ENCODE measurements at regions not wholly inside any gene's neighbourhood (a gene's known extent, or its start where the extent isn't known, plus 50 kb on each side); places are given as distances from the start of the nearest gene placed in this dataset.

DNA sequence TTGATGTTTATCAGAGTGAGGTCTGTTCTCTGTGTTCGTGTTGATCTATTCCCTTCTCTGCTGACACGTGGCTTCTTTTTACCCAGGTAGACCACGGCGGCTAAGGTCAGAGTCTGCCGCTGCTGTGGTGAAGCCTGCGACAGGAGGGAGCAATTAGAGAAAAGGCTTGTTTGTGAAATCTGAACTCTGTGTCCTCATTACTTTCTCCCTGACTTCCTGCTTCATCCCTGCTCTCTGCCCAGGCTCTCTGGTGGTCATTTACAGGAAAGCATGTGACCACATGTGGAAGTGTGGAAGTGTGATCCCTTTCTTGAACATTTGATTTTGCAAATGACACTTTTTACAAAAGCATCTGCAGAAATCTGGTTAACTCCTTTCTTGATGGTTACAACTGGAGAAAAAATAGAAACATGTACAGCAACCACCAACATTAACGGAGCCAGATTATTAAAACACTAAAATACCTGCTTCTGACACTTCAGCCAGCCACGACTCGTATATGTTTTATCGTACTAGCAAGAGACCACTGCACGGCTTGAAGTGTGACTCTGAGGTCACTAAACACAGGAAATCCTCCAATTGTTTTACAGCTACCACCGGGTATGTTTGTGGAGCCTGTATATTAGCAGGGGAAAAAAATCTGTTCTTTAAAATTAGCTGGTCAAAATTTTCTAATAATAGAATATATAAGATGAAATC, 388.6 kb upstream of the TMPO start:
- H3K4me1 Mint-ChIP-seq (ENCODE audit: low read depth), result no peaks in the 10 kb centered on the region
- H3K27me3 Mint-ChIP-seq (ENCODE audit: low read depth), result peaks cover 3% of the 10 kb centered on the region
- no peak overlapping the region for H3K27ac Mint-ChIP-seq
- CTCF ChIA-PET, result no interaction called here
- H3K4me3 Mint-ChIP-seq, result no peak overlapping the region
- DNase-seq, result no peak
- H3K9me3 Mint-ChIP-seq, result peaks cover 2% of the 10 kb centered on the region
- intact Hi-C loops (cut with micrococcal nuclease), result no loop called here
- no peaks in the 10 kb centered on the region for H3K36me3 Mint-ChIP-seq (ENCODE audit: low read depth)

DNA sequence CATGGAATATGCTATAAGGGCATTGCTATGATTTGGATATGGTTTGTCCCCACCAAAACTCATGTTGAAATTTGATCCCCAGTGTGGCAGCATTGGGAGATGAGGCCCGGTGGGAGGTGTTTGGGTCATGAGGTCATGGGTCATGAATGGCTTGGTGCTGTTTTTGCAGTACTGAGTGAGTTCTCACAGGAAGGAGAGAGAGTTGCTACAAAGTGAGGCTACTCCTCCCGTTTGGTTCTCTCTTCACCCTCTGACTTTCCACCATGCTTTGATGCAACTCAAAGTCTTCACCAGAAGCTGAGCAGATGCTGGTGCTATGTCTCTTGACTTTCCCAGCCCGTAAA, 388.1 kb upstream of the TMPO start:
- no peak for DNase-seq
- intact Hi-C loops (cut with micrococcal nuclease), result no loop called here
- Mint-ChIP-seq H3K4me1 (ENCODE audit: low read depth) (no peaks in the 10 kb centered on the region), H3K36me3 (ENCODE audit: low read depth) (no peaks in the 10 kb centered on the region), H3K27me3 (ENCODE audit: low read depth) (peaks cover 3% of the 10 kb centered on the region), H3K9me3 (peaks cover 2% of the 10 kb centered on the region), H3K27ac (no peak overlapping the region), H3K4me3 (no peak overlapping the region)
- CTCF ChIA-PET, result no interaction called here

DNA sequence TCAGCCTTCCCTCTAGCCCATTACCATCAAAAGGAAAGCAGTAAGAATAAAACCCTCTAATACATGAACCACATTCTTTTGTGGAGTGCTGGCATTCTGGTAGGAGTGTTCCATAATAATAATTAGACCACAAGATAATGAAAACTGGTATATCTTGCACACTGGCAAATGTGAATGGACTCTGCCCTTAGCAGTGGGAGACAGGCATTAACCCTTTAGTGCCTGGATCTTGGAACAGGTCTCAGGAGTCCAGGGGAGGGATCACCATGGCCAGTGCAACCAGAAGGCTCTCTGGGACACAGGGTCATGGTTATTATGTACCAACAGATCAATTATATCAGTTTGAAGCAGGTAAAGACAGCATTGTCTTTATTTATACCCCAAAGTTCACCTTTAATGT, 387.5 kb upstream of the TMPO start:
- CTCF ChIA-PET, result no interaction called here
- H3K4me1 Mint-ChIP-seq (ENCODE audit: low read depth), result no peaks in the 10 kb centered on the region
- no peak overlapping the region for H3K4me3 Mint-ChIP-seq
- H3K36me3 Mint-ChIP-seq (ENCODE audit: low read depth), result no peaks in the 10 kb centered on the region
- DNase-seq, result no peak
- H3K27me3 Mint-ChIP-seq (ENCODE audit: low read depth), result peaks cover 3% of the 10 kb centered on the region
- peaks cover 2% of the 10 kb centered on the region for H3K9me3 Mint-ChIP-seq
- intact Hi-C loops (cut with micrococcal nuclease), result no loop called here
- no peak overlapping the region for H3K27ac Mint-ChIP-seq

DNA sequence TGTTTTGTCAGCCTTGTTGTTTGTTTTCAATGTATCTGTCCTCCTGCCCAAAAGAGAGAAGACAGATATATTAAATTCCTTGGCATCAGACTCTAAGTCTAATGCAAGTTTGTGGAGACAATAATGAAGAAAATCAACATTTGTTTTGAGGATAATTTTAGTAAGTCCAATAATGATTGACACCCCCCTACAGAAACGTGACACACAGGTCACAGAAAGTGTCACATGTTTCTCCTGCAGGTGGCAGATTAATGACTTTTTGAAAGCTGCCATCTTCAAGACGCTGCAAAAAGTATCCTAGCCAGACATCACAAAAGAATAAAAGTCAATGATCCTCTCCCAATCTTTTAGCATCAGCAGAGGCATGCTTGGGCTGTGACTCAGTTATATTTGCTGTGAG, 378.8 kb upstream of the TMPO start:
- CTCF ChIA-PET, result no interaction called here
- Mint-ChIP-seq H3K4me3 (no peak overlapping the region), H3K9me3 (no peaks in the 10 kb centered on the region), H3K27me3 (ENCODE audit: low read depth) (no peaks in the 10 kb centered on the region), H3K4me1 (ENCODE audit: low read depth) (no peaks in the 10 kb centered on the region), H3K27ac (no peak overlapping the region), H3K36me3 (ENCODE audit: low read depth) (no peaks in the 10 kb centered on the region)
- no peak for DNase-seq
- intact Hi-C loops (cut with micrococcal nuclease), result no loop called here

DNA sequence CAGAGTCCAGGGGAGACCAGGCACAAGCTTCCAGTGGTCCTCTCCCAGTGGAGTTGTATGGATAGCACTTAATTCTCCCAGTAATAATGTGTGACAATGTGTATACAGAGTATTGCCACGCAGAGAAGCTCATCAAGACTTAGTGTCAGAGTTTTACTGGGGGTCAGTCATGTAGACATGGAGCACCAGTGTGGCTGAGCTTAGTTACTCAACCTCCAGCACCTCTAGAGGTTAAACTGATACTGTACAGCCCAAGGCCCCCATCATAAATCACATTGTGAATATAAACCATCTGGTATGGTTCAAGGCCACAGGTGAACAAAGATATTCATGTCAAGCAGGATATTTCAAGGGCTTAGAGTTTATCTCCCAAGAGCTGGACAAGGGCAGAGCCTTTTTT, 378.1 kb upstream of the TMPO start:
- CTCF ChIA-PET, result interaction anchor here (1.0 kb wide), 1 partner anchor 603 kb away, joined by 3 read pairs; no protein-coding TSS in a partner anchor
- no peaks in the 10 kb centered on the region for H3K9me3 Mint-ChIP-seq

DNA sequence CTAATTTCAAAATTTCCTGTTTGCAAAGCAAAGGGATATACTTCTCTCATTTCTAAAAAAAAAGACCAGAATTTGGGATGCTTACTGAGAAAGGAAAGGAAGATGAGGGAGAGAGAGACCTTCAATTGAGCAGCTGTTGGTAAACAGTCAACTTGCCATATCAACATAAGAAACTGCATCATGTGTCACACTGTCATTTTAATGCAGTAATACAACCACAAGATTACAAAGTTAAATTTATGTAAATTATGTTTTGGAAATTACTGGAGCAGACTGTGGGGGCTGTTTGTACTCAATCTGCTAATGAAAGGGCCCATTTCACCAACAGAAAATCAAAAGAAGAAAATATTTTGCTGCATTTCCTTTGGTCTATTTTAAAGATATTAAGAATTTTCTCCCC, 370.4 kb upstream of the TMPO start:
- CTCF ChIA-PET, result no interaction called here

More for the DNA sequence above, 378.1 kb upstream of the TMPO start:
- H3K27ac Mint-ChIP-seq, result no peak overlapping the region
- no peak for DNase-seq
- no peaks in the 10 kb centered on the region for H3K4me1 Mint-ChIP-seq (ENCODE audit: low read depth)
- H3K27me3 Mint-ChIP-seq (ENCODE audit: low read depth), result no peaks in the 10 kb centered on the region
- H3K36me3 Mint-ChIP-seq (ENCODE audit: low read depth), result no peaks in the 10 kb centered on the region
- H3K4me3 Mint-ChIP-seq, result no peak overlapping the region
- intact Hi-C loops (cut with micrococcal nuclease), result no loop called here

DNA sequence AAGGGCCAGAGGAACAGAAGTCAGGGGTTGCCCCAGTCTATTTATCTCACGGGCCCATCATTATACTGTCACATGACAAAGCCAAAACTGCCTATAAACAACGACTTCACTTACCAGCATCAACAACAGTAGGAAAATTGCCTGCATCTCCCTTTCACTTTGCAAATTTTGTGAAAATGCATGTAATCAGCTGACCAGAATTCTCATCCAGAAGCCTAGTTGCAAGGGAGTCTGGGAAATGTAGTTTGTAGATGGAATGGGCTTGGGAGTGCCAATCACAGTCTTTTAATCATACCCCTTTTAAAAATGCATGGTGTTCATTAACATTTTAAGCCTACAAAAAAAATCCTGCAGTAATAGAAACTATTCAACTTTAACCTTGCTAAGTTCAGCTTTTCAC, 369.3 kb upstream of the TMPO start:
- Mint-ChIP-seq H3K36me3 (ENCODE audit: low read depth) (no peaks in the 10 kb centered on the region), H3K27me3 (ENCODE audit: low read depth) (peaks cover 3% of the 10 kb centered on the region), H3K27ac (no peak overlapping the region), H3K4me1 (ENCODE audit: low read depth) (no peaks in the 10 kb centered on the region), H3K9me3 (no peaks in the 10 kb centered on the region), H3K4me3 (no peak overlapping the region)
- CTCF ChIA-PET, result no interaction called here
- no peak for DNase-seq
- intact Hi-C loops (cut with micrococcal nuclease), result no loop called here

More for the DNA sequence above, 370.4 kb upstream of the TMPO start:
- Mint-ChIP-seq H3K27me3 (ENCODE audit: low read depth) (peaks cover 3% of the 10 kb centered on the region), H3K36me3 (ENCODE audit: low read depth) (no peaks in the 10 kb centered on the region), H3K9me3 (no peaks in the 10 kb centered on the region), H3K4me3 (no peak overlapping the region), H3K4me1 (ENCODE audit: low read depth) (no peaks in the 10 kb centered on the region), H3K27ac (no peak overlapping the region)
- DNase-seq, result no peak
- intact Hi-C loops (cut with micrococcal nuclease), result no loop called here

DNA sequence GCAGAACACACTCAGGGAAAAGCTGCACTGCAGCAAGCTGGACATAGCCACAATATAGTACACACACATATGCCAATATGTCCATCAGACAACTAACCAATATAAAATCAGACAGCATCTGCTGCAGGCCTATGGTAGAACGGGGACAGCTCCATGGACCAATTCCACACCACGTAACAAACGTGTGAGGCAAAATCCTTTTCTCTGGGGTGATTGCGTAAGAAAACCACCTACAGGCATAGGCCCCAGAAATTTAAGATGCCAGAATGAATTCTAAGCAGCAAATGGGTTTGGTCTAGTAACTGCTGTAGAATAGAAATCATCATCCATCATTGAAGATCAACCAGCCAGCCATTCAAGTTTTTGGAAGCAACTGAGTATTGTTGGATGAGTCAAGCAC, 368.9 kb upstream of the TMPO start:
- no peaks in the 10 kb centered on the region for H3K4me1 Mint-ChIP-seq (ENCODE audit: low read depth)
- H3K27ac Mint-ChIP-seq, result no peak overlapping the region
- peaks cover 3% of the 10 kb centered on the region for H3K27me3 Mint-ChIP-seq (ENCODE audit: low read depth)
- intact Hi-C loops (cut with micrococcal nuclease), result no loop called here
- CTCF ChIA-PET, result no interaction called here
- no peaks in the 10 kb centered on the region for H3K9me3 Mint-ChIP-seq
- no peak overlapping the region for H3K4me3 Mint-ChIP-seq
- no peak for DNase-seq
- H3K36me3 Mint-ChIP-seq (ENCODE audit: low read depth), result no peaks in the 10 kb centered on the region

DNA sequence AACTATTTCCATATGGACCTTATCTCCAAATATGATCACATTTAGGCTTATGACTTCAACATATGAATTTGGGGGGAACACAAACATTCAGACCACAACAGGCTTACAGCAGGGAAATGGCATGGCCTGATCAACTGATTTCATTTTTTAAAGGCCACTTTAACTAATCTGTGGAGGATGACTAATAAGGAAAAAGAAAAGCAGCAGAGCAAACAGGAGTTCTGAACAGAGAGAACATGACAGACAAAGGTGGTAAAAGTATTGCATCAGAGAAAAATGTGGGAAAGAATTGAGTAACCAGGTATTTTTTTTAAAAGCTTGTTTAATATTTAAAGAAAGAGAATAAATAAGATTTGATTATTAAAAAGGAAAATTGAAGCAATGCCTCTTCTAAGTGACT, 366.1 kb upstream of the TMPO start:
- DNase-seq, result no peak
- peaks cover 4% of the 10 kb centered on the region for H3K27me3 Mint-ChIP-seq (ENCODE audit: low read depth)
- no peak overlapping the region for H3K27ac Mint-ChIP-seq
- intact Hi-C loops (cut with micrococcal nuclease), result no loop called here
- H3K4me1 Mint-ChIP-seq (ENCODE audit: low read depth), result no peaks in the 10 kb centered on the region
- no peaks in the 10 kb centered on the region for H3K9me3 Mint-ChIP-seq
- CTCF ChIA-PET, result no interaction called here
- H3K36me3 Mint-ChIP-seq (ENCODE audit: low read depth), result no peaks in the 10 kb centered on the region
- no peak overlapping the region for H3K4me3 Mint-ChIP-seq

DNA sequence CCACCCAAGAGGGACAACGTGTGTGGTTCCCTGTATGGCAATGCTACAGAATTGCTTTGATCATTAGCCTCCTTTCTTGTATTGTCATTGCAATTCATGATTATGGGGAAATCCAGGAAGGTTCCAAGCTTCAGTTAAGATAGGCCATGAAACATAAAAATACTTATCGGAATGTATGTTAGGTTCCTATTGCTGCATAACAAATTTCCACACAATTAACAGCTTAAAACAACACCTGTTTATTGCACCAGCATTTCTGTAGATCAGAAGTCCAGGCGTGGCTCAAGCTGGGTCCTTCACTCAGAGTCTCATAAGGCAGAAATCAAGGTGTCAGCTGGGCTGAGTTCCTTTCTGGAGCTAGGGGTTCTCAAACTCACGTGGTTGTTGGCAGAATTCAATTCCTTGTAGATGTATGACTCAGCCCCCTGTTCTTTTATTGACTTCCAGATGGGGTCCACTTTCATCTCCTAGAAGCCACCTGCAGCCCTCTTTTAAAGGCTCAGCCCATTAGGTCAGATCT, 365.6 kb upstream of the TMPO start:
- peaks cover 4% of the 10 kb centered on the region for H3K27me3 Mint-ChIP-seq (ENCODE audit: low read depth)
- no peak overlapping the region for H3K4me3 Mint-ChIP-seq
- H3K4me1 Mint-ChIP-seq (ENCODE audit: low read depth), result no peaks in the 10 kb centered on the region
- H3K9me3 Mint-ChIP-seq, result no peaks in the 10 kb centered on the region
- CTCF ChIA-PET, result no interaction called here
- H3K36me3 Mint-ChIP-seq (ENCODE audit: low read depth), result no peaks in the 10 kb centered on the region
- intact Hi-C loops (cut with micrococcal nuclease), result no loop called here
- H3K27ac Mint-ChIP-seq, result no peak overlapping the region
- DNase-seq, result no peak

DNA sequence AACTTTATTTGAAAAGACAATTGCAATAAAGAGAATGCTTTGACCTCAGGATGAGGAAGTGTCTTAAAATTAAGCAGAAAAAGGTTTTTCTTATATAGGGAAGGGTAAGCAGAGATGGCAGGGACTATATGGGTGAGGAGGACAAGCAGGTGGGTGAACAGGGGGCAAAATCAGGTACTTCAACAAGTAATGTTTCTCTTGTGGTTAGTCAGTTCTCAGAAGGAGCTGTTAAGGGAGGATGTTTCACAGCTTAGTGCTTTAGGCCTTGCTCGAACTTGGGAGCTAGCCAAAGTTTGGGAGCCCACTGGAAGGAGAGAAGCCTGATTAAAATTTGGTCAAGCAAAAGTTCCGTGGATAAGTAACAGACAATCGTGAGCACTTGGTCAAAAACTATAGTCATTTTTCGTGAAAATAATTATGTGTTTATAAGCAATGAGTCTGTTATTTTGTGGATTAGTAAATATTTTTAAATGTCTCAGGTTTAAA, 364.2 kb upstream of the TMPO start:
- Mint-ChIP-seq H3K4me1 (ENCODE audit: low read depth) (no peaks in the 10 kb centered on the region), H3K27ac (no peak overlapping the region), H3K4me3 (no peak overlapping the region), H3K36me3 (ENCODE audit: low read depth) (no peaks in the 10 kb centered on the region), H3K27me3 (ENCODE audit: low read depth) (peaks cover 4% of the 10 kb centered on the region), H3K9me3 (no peaks in the 10 kb centered on the region)
- intact Hi-C loops (cut with micrococcal nuclease), result no loop called here
- CTCF ChIA-PET, result no interaction called here
- DNase-seq, result no peak

DNA sequence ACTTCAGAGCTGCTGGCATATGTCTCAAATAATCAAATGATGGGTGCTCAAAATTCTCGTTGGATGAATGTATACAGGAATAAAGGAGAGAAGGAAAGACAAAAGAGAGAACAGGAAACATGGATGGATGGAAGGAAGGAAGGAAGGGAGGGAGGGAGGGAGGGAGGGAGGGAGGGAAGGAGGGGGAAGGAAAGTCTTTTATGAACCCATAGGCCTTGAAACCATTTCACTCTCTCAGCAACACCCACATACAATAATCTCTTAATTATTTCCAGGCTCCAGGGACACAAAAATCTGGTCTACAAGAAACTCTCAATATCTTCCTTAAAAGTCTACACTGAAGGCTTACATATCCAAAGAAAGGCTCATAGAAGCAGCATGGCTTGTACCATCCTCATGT, 363.4 kb upstream of the TMPO start:
- CTCF ChIA-PET, result no interaction called here
- Mint-ChIP-seq H3K9me3 (no peaks in the 10 kb centered on the region), H3K27me3 (ENCODE audit: low read depth) (peaks cover 4% of the 10 kb centered on the region), H3K4me1 (ENCODE audit: low read depth) (no peaks in the 10 kb centered on the region), H3K4me3 (no peak overlapping the region), H3K27ac (no peak overlapping the region), H3K36me3 (ENCODE audit: low read depth) (no peaks in the 10 kb centered on the region)
- intact Hi-C loops (cut with micrococcal nuclease), result no loop called here
- no peak for DNase-seq

DNA sequence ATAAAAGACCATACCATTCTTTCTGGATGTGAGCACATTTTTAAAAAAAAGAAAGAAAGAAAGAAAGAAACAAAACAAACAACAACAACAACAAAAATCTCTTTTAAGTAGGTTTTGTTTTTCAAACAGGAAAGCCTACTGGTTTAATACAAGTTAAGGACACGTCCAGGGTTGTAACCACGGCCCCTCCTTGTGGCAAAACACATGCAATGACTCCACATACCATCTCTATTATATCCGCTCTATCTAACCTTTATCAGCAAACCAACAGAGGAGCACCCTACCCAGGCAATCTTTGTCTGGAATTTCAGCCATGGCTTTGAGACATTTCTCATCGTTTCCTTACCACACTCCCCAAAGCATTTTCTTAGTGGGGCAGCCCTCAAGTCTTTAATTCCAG, 360.5 kb upstream of the TMPO start:
- DNase-seq, result no peak
- H3K4me3 Mint-ChIP-seq, result no peak overlapping the region
- intact Hi-C loops (cut with micrococcal nuclease), result no loop called here
- H3K36me3 Mint-ChIP-seq (ENCODE audit: low read depth), result no peaks in the 10 kb centered on the region
- peaks cover 4% of the 10 kb centered on the region for H3K27me3 Mint-ChIP-seq (ENCODE audit: low read depth)
- CTCF ChIA-PET, result interaction anchor here (0.5 to 0.7 kb wide), 2 partner anchors 195 to 401 kb away, joined by 3 to 4 read pairs; no protein-coding TSS in a partner anchor
- no peaks in the 10 kb centered on the region for H3K9me3 Mint-ChIP-seq
- no peak overlapping the region for H3K27ac Mint-ChIP-seq
- no peaks in the 10 kb centered on the region for H3K4me1 Mint-ChIP-seq (ENCODE audit: low read depth)
